GM21528 (cell line): ENCODE measurements at regions not wholly inside any gene's neighbourhood (a gene's known extent, or its start where the extent isn't known, plus 50 kb on each side); places are given as distances from the start of the nearest gene placed in this dataset.

Experiments
- ATAC-seq: cut with Tn5 transposase; IDR thresholded peaks from one replicate; pipeline ENCODE4 v1.9.1; 2021; ENCODE audit warnings: mild to moderate bottlenecking, moderate library complexity; ENCODE audit not compliant: unreplicated experiment, low FRiP score

DNA sequence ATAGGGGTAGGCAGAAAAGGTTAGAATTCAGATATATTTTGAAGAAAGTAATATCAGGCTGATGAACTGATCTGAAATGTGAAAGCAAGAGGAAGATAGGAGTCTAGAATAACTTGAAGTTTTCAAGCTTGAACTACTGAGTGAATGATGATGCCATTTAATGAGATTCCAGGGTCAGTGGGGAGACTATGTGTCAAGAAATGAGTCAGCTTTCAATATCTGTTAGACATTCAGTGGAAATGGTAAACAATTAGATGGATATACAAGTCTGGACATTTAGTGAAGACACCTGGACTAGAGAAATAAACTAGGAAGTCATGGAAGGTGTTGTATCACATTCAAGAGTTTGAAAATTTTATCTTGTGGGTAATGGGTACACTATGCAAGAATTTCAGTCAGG is 326.9 kb downstream of the FSIP2 start:
- no peak for ATAC-seq

GRCh38 chr2:186068139-186068801 is 329.7 kb downstream of the FSIP2 start:
- no peak for ATAC-seq

DNA sequence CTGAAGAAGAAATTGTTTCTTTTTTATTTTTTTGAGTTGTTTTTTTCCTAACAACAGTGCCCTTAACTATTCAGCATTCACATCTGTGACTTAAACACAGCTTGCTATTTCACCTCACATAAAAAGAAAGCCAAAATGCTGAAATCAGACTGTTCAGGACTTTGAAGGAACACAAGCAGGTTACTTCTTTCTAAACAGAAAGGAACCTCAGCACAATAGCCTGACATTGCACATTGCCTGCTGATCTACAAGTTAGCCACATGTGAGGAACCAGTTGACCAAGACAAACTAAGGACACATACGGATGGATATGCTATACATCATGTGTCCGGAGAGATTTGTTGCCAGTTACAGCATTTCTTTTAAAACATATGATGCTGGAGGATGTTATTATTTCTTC is 331.1 kb downstream of the FSIP2 start:
- ATAC-seq = no peak

DNA sequence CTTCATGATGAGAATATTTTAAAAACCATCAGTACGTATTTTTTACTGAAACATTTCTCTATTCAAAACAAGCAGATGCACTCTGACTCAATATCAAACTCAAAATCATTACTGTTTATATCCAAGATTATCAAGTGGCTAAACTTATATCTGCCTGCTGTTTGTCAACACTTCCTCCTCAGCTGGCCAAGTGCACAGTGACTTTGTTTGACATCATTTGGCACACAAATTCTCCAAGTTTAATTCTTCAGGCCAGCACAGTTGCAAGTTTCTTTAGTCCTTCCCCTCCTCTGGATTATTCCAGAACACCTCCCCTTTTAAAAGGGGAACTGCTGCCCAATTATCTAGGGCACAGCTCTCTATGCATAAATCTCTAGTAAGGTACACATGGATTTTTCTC is 346.6 kb downstream of the FSIP2 start:
- no peak for ATAC-seq

DNA sequence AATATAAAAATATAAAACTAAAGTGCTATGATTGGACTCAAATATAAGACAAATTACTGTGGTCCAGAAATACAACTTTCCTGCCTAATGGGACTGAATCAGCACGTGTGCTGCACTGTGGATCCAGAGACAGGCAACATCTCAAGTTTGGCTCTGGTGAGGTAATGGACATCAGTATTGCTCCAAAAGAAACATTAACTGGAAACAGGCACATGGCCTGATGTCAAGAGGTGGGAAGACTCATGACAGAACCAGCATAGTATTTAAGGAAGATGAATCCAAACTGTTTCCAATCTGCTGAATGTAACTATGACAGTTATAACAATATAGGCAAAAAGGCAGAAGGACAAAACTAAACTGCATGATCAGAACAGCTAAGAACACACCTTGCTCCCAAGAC is 354.6 kb downstream of the FSIP2 start:
- ATAC-seq = no peak

- no peak for ATAC-seq
These were observed 360.2 kb downstream of the FSIP2 start for GRCh38 chr2:186098821-186099220.

- no peak for ATAC-seq
These were observed 361.2 kb downstream of the FSIP2 start for GRCh38 chr2:186099826-186100225.

DNA sequence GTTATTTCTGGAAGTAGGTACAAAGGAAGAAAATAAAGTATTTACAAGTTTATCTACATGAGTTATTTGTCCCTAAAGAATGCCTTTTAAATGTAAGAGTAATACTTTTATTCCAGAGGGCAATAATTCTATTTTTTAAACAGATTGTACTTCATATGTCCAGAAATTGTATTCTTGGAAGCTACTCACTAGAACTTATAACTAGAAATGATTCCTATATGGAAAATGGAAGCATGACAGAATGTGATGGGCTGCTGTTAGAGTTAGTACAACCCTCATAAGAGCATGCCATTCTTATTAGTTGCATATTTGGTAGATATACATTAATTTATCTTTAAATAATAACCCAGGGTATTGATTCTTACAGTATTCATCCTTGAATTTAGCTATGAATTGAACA is 362.0 kb downstream of the FSIP2 start:
- no peak for ATAC-seq

- no peak for ATAC-seq
These were observed 363.0 kb downstream of the FSIP2 start for GRCh38 chr2:186101616-186102015.

DNA sequence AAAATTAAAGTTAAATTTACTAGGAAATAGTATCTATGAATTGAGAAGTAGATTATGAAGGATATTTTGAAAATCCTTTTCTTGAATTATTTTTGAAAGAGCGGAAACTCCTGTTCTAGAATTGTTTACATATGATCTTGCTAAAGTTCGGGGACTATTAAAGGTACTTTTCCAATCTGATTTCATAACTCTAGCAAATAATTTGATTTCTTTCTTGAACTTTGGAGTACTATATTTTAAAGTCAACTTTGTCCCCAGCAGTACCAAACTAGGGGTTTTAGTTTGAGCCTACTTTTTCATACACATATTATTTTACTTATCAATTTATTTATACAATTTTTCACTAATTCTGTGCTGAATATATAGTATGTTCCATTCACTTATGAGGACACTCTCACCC is 364.7 kb downstream of the FSIP2 start:
- ATAC-seq = no peak

DNA sequence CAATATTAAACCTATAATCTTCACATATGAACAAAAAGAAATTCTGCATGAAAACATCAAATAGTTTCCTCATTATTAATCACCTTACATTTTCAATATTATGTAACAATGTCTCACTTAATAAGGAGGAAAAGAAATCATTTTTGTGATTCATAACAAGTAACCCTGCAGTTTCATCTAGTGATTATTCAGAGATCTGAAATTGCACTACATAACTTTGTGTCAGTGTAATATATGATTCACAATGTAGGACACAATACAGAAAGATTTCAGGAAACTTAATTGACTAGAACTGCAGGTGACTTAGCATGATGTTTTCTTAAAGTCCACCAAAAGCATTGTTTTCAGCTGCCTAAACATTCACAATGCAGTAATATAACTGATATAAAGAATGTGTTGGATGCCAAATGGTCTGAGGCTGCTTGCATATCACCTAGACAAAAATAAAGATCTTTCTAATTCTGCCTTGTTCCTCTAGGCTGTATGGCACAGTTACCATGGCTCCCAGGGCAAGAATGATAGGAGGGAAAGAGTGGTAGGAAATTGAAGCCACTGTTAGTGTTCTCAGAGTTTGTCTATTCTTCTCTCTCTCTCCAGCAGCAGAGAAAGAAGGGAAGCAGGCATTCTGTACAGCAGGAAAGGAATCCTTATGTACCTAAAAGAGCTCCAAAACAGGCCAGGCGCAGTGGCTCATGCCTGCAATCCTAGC is 366.6 kb downstream of the FSIP2 start:
- ATAC-seq = no peak

DNA sequence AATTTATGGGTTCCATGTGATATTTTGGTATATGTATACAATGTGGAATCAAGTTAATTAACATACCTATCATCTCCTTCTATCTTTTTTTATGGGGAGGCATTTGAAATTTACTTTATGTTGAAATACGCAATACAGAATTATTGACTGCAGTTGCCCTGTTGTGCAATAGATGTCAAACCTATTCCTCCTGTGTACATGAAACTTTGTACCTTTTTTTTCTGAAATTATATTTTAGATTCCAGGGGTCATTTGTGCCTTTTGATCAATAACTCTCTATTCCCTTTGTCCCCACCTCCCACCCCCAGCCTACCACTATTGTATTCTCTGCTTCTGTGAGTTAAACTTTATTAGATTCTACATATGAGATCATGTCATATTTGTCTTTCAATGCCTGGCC is 369.9 kb downstream of the FSIP2 start:
- no peak for ATAC-seq

GRCh38 chr2:186113284-186113683 is 372.8 kb upstream of the ZC3H15 start:
- ATAC-seq = no peak

GRCh38 chr2:186125156-186125555 is 360.9 kb upstream of the ZC3H15 start:
- ATAC-seq = no peak

DNA sequence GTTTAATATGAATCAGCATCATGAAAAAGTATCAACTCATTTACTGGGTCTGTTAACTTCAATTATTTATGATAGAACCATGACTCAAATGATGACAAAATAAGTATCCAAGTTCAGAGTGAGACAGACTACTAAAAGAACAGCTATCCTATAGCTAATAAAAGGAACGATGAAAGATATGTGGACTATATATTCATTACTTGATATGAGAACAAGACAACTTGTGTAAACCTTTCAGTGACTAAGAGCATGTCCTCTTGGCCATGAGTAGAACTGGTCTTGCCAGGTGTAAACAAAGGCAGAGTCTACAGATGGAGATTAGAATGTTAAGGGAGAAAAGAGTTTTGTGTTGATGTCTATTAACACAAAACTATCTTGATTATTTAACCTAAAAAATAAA is 360.4 kb upstream of the ZC3H15 start:
- no peak for ATAC-seq

DNA sequence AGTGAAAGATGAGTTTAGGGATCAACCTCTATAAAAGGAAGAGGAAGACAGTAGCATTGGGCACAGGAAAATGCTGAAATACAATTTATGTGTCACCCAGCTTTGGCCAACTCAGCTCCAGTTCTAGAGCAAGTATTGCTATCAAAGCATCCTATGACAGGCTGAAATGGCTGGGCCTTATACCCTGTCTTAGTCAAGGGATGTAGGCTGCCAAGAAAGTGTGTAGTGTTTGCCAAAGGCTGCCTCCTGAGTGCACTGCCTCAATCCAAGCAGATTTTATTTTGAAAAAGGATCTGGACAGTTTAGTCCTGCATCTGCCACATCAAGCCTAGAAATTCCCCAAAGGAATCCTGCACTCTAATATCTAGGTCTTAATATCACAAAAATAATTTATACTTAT is 359.9 kb upstream of the ZC3H15 start:
- no peak for ATAC-seq

- no peak for ATAC-seq
These were observed 356.1 kb upstream of the ZC3H15 start for GRCh38 chr2:186129767-186130581.

- ATAC-seq = no peak
These were observed 355.1 kb upstream of the ZC3H15 start for GRCh38 chr2:186130748-186131641.

DNA sequence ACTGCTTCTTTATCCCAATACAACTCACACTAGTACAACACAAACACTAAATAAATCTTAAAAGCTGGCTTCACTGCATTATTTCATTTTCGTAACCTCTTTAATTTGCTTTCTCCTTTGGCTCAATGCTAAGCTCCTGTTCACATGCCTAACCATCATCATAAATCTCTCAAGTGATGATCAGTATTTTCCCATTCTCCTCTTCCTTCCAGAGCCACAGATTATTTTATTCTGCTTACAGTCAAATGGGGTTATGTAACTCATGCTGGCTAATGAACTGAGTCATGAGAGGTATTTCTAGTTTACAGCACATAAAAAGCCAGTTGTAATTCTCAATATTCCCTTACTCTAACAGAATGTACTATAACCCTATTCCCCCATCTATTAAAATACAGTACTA is 350.4 kb upstream of the ZC3H15 start:
- no peak for ATAC-seq

GRCh38 chr2:186136860-186137259 is 349.2 kb upstream of the ZC3H15 start:
- no peak for ATAC-seq

GRCh38 chr2:186138845-186139244 is 347.2 kb upstream of the ZC3H15 start:
- no peak for ATAC-seq
